ENCODE measurements at regions not wholly inside any gene's neighbourhood (a gene's known extent, or its start where the extent isn't known, plus 50 kb on each side); places are given as distances from the start of the nearest gene placed in this dataset.

GRCh38 chr5:92444888-92445287 is 1061.8 kb upstream of the ARRDC3 start:
- H2AFZ ChIP-seq (ENCODE audit: low read depth, low read length): no peak overlapping the region
- H3K18ac ChIP-seq (ENCODE audit: low read depth in 1 of 2, low read length in 2 of 2): no peak overlapping the region
- H2AK5ac ChIP-seq (ENCODE audit: low read length, severe bottlenecking): no peak overlapping the region
- 100% methylated on average over 1 of the region's 2 CpGs for WGBS
- no peaks in the 10 kb centered on the region for H3K27me3 ChIP-seq (ENCODE audit: control insufficient read depth in 1 of 2, insufficient read depth in 1 of 2, low read length in 2 of 2)
- H3K27ac ChIP-seq (ENCODE audit: low read length, poor library complexity, severe bottlenecking): no peak overlapping the region
- H2BK12ac ChIP-seq (ENCODE audit: low read length in 2 of 2): no peak overlapping the region
- H3K79me1 ChIP-seq (replicated peaks; ENCODE audit: low read length, poor library complexity, severe bottlenecking): no peaks in the 10 kb centered on the region
- H3K4me2 ChIP-seq (ENCODE audit: low read length, poor library complexity, severe bottlenecking): no peak overlapping the region
- H3K4ac ChIP-seq (ENCODE audit: low read depth in 1 of 2, low read length in 2 of 2): no peak overlapping the region
- H3K9ac ChIP-seq (ENCODE audit: low read length): no peak overlapping the region
- H3K4me1 ChIP-seq (ENCODE audit: control insufficient read depth, insufficient read depth, low read depth, low read length): no peaks in the 10 kb centered on the region
- no peak overlapping the region for H2BK120ac ChIP-seq (ENCODE audit: low read depth, low read length)
- H4K8ac ChIP-seq (ENCODE audit: low read length): no peak overlapping the region
- no peaks in the 10 kb centered on the region for H3K9me3 ChIP-seq (ENCODE audit: control insufficient read depth, low read length)
- no peak overlapping the region for H2BK15ac ChIP-seq (ENCODE audit: low read depth, poor library complexity, severe bottlenecking)
- no peak overlapping the region for H2BK5ac ChIP-seq (ENCODE audit: low read depth, low read length, poor library complexity, severe bottlenecking)
- no peak for DNase-seq
- H4K91ac ChIP-seq (ENCODE audit: low read length): no peak overlapping the region
- no peaks in the 10 kb centered on the region for H3K36me3 ChIP-seq (ENCODE audit: control insufficient read depth in 1 of 2, insufficient read depth in 2 of 2, low read depth in 1 of 2, low read length in 2 of 2)
- H3K23ac ChIP-seq (ENCODE audit: low read length in 2 of 2): no peak overlapping the region
- no peak overlapping the region for H3K14ac ChIP-seq (ENCODE audit: low read length in 2 of 2)
- H3K4me3 ChIP-seq (ENCODE audit: insufficient read depth in 1 of 2, low read depth in 1 of 2, low read length in 2 of 2): no peak overlapping the region

DNA sequence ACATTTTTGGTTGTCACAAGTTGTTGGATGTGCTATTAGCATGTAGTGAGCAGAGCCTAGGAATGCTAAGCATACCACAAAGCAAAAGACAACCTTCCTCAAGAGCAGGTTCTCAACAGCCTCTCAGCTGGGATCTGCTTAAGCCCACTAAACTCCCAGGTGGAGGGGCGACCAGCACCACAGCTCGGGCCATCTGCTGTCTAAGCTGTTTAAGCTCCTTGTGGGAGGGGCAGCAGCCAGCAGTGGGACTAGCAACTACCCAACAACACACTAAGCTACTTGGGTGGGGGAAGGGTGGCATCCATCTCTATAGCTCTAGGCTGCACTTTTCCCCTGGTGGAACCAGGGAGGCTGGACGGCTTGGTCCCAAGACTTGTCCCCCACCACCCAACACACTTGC is 1052.7 kb upstream of the ARRDC3 start:
- H3K4me3 ChIP-seq (ENCODE audit: insufficient read depth in 1 of 2, low read depth in 1 of 2, low read length in 2 of 2): no peak overlapping the region
- no peak overlapping the region for H2AK5ac ChIP-seq (ENCODE audit: low read length, severe bottlenecking)
- H2BK5ac ChIP-seq (ENCODE audit: low read depth, low read length, poor library complexity, severe bottlenecking): no peak overlapping the region
- H2BK120ac ChIP-seq (ENCODE audit: low read depth, low read length): no peak overlapping the region
- no peak overlapping the region for H3K14ac ChIP-seq (ENCODE audit: low read length in 2 of 2)
- no peak overlapping the region for H3K9ac ChIP-seq (ENCODE audit: low read length)
- no peak overlapping the region for H3K27ac ChIP-seq (ENCODE audit: low read length, poor library complexity, severe bottlenecking)
- no peak overlapping the region for H2AFZ ChIP-seq (ENCODE audit: low read depth, low read length)
- H2BK15ac ChIP-seq (ENCODE audit: low read depth, poor library complexity, severe bottlenecking): no peak overlapping the region
- no peak overlapping the region for H3K4ac ChIP-seq (ENCODE audit: low read depth in 1 of 2, low read length in 2 of 2)
- no peak overlapping the region for H3K4me2 ChIP-seq (ENCODE audit: low read length, poor library complexity, severe bottlenecking)
- H3K9me3 ChIP-seq (ENCODE audit: control insufficient read depth, low read length): peaks cover 22% of the 10 kb centered on the region
- no peaks in the 10 kb centered on the region for H3K36me3 ChIP-seq (ENCODE audit: control insufficient read depth in 1 of 2, insufficient read depth in 2 of 2, low read depth in 1 of 2, low read length in 2 of 2)
- no peak for DNase-seq
- no peak overlapping the region for H3K23ac ChIP-seq (ENCODE audit: low read length in 2 of 2)
- no peaks in the 10 kb centered on the region for H3K79me1 ChIP-seq (replicated peaks; ENCODE audit: low read length, poor library complexity, severe bottlenecking)
- no peaks in the 10 kb centered on the region for H3K27me3 ChIP-seq (ENCODE audit: control insufficient read depth in 1 of 2, insufficient read depth in 1 of 2, low read length in 2 of 2)
- no peak overlapping the region for H4K8ac ChIP-seq (ENCODE audit: low read length)
- 100% methylated on average over 1 of the region's 3 CpGs for WGBS
- no peak overlapping the region for H4K91ac ChIP-seq (ENCODE audit: low read length)
- H3K4me1 ChIP-seq (ENCODE audit: control insufficient read depth, insufficient read depth, low read depth, low read length): no peaks in the 10 kb centered on the region
- no peak overlapping the region for H2BK12ac ChIP-seq (ENCODE audit: low read length in 2 of 2)
- no peak overlapping the region for H3K18ac ChIP-seq (ENCODE audit: low read depth in 1 of 2, low read length in 2 of 2)

DNA sequence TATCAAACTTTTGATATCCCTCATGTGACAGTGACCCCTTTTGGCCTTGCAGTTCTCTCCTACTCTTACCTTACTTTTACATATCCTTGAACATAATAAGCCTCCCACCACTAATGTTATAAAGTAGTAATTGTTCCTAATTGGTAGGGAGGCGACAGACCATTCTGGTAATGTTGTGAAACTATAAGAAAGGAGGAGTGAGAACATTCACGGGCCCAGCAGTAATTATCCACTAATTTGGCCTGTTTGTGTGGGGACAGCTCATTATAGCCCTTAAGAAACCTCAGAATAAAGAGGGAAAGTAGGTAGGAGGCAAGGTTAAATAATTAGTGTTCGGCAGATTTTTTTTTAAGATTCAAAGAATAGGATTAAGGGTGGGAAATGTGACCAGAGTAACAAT is 1046.5 kb upstream of the ARRDC3 start:
- Histone ChIP-seq H2BK12ac (ENCODE audit: low read length in 2 of 2) (no peak overlapping the region), H3K36me3 (ENCODE audit: control insufficient read depth in 1 of 2, insufficient read depth in 2 of 2, low read depth in 1 of 2, low read length in 2 of 2) (no peaks in the 10 kb centered on the region), H3K18ac (ENCODE audit: low read depth in 1 of 2, low read length in 2 of 2) (no peak overlapping the region), H3K4me1 (ENCODE audit: control insufficient read depth, insufficient read depth, low read depth, low read length) (no peaks in the 10 kb centered on the region), H3K27ac (ENCODE audit: low read length, poor library complexity, severe bottlenecking) (no peak overlapping the region), H3K4ac (ENCODE audit: low read depth in 1 of 2, low read length in 2 of 2) (no peak overlapping the region), H3K79me1 (replicated peaks; ENCODE audit: low read length, poor library complexity, severe bottlenecking) (no peaks in the 10 kb centered on the region), H3K27me3 (ENCODE audit: control insufficient read depth in 1 of 2, insufficient read depth in 1 of 2, low read length in 2 of 2) (no peaks in the 10 kb centered on the region), H2BK15ac (ENCODE audit: low read depth, poor library complexity, severe bottlenecking) (no peak overlapping the region), H4K8ac (ENCODE audit: low read length) (no peak overlapping the region), H2BK120ac (ENCODE audit: low read depth, low read length) (no peak overlapping the region), H3K14ac (ENCODE audit: low read length in 2 of 2) (no peak overlapping the region), H4K91ac (ENCODE audit: low read length) (no peak overlapping the region), H2BK5ac (ENCODE audit: low read depth, low read length, poor library complexity, severe bottlenecking) (no peak overlapping the region), H3K9me3 (ENCODE audit: control insufficient read depth, low read length) (peaks cover 5% of the 10 kb centered on the region), H2AFZ (ENCODE audit: low read depth, low read length) (no peak overlapping the region), H3K4me2 (ENCODE audit: low read length, poor library complexity, severe bottlenecking) (no peak overlapping the region), H3K23ac (ENCODE audit: low read length in 2 of 2) (no peak overlapping the region), H3K4me3 (ENCODE audit: insufficient read depth in 1 of 2, low read depth in 1 of 2, low read length in 2 of 2) (no peak overlapping the region), H2AK5ac (ENCODE audit: low read length, severe bottlenecking) (no peak overlapping the region), H3K9ac (ENCODE audit: low read length) (no peak overlapping the region)
- DNase-seq: no peak
- WGBS: 97% methylated on average over 3 of the region's 3 CpGs

- Histone ChIP-seq H2BK12ac (ENCODE audit: low read length in 2 of 2) (no peak overlapping the region), H2BK5ac (ENCODE audit: low read depth, low read length, poor library complexity, severe bottlenecking) (no peak overlapping the region), H3K36me3 (ENCODE audit: control insufficient read depth in 1 of 2, insufficient read depth in 2 of 2, low read depth in 1 of 2, low read length in 2 of 2) (no peaks in the 10 kb centered on the region), H3K4ac (ENCODE audit: low read depth in 1 of 2, low read length in 2 of 2) (no peak overlapping the region), H2BK120ac (ENCODE audit: low read depth, low read length) (no peak overlapping the region), H3K9me3 (ENCODE audit: control insufficient read depth, low read length) (peaks cover 10% of the 10 kb centered on the region), H3K9ac (ENCODE audit: low read length) (no peak overlapping the region), H4K8ac (ENCODE audit: low read length) (no peak overlapping the region), H3K18ac (ENCODE audit: low read depth in 1 of 2, low read length in 2 of 2) (no peak overlapping the region), H3K27me3 (ENCODE audit: control insufficient read depth in 1 of 2, insufficient read depth in 1 of 2, low read length in 2 of 2) (no peaks in the 10 kb centered on the region), H3K4me1 (ENCODE audit: control insufficient read depth, insufficient read depth, low read depth, low read length) (no peaks in the 10 kb centered on the region), H3K79me1 (replicated peaks; ENCODE audit: low read length, poor library complexity, severe bottlenecking) (no peaks in the 10 kb centered on the region), H2AFZ (ENCODE audit: low read depth, low read length) (no peak overlapping the region), H2BK15ac (ENCODE audit: low read depth, poor library complexity, severe bottlenecking) (no peak overlapping the region), H3K27ac (ENCODE audit: low read length, poor library complexity, severe bottlenecking) (no peak overlapping the region), H3K4me2 (ENCODE audit: low read length, poor library complexity, severe bottlenecking) (no peak overlapping the region), H2AK5ac (ENCODE audit: low read length, severe bottlenecking) (no peak overlapping the region), H3K23ac (ENCODE audit: low read length in 2 of 2) (no peak overlapping the region), H4K91ac (ENCODE audit: low read length) (no peak overlapping the region), H3K4me3 (ENCODE audit: insufficient read depth in 1 of 2, low read depth in 1 of 2, low read length in 2 of 2) (no peak overlapping the region), H3K14ac (ENCODE audit: low read length in 2 of 2) (no peak overlapping the region)
- WGBS: 95% methylated on average over 4 of the region's 4 CpGs
- DNase-seq: no peak
These were observed 1045.3 kb upstream of the ARRDC3 start for GRCh38 chr5:92428415-92428814.
